GM23338 (cell line): ENCODE measurements at regions not wholly inside any gene's neighbourhood (a gene's known extent, or its start where the extent isn't known, plus 50 kb on each side); places are given as distances from the start of the nearest gene placed in this dataset.
"Not testable (repeated sequence)": the region's sequence is repeated elsewhere in the genome, so short reads cannot be mapped to it uniquely, and the experiment has no call there.

Experiments
- CREB1 ChIP-seq: fragments of 250-450 bp; sonication (Bioruptor Pico); IDR thresholded peaks from 2 replicates; pipeline ENCODE4 v1.5.0; 2020; ENCODE audit warnings: low read depth, mild to moderate bottlenecking, moderate library complexity
- CTCF ChIP-seq, 2 experiments: fragments of 200-600 bp in 1 of 2; sonication (generic) in 1 of 2; conservative IDR thresholded peaks; 2 replicates each; pipeline versions ENCODE4 v1.5.1 to v1.6.1; 2016 to 2017; ENCODE audit warnings: antibody characterized with exemption in 2 of 2, low read depth in 2 of 2, mild to moderate bottlenecking in 2 of 2, moderate library complexity in 1 of 2
- ETS1 ChIP-seq: IDR thresholded peaks from 2 replicates; pipeline ENCODE4 v1.6.1; 2016; ENCODE audit warnings: antibody characterized with exemption
- EZH2 ChIP-seq: fragments of 200-600 bp; sonication (generic); IDR thresholded peaks from one replicate; pipeline ENCODE4 v1.8.0; 2017; ENCODE audit warnings: antibody characterized with exemption, mild to moderate bottlenecking, low read depth; ENCODE audit not compliant: unreplicated experiment
- EZH2phosphoT487 ChIP-seq: fragments of 200-600 bp; sonication (generic); IDR thresholded peaks from one replicate; pipeline ENCODE4 v1.8.1; 2018; ENCODE audit warnings: antibody characterized with exemption; ENCODE audit not compliant: unreplicated experiment
- JUNB ChIP-seq: IDR thresholded peaks from one replicate; pipeline ENCODE4 v1.6.1; 2016; ENCODE audit warnings: antibody characterized with exemption; ENCODE audit not compliant: unreplicated experiment
- NANOG ChIP-seq: IDR thresholded peaks from 2 replicates; pipeline ENCODE4 v1.6.1; 2016; ENCODE audit warnings: antibody characterized with exemption, borderline replicate concordance
- POLR2AphosphoS5 ChIP-seq: IDR thresholded peaks from 2 replicates; pipeline ENCODE4 v1.6.1; 2016; ENCODE audit warnings: antibody characterized with exemption, low read depth
- REST ChIP-seq: IDR thresholded peaks from one replicate; pipeline ENCODE4 v1.6.1; 2018; ENCODE audit warnings: antibody characterized with exemption; ENCODE audit not compliant: unreplicated experiment
- ZNF331 ChIP-seq: fragments of 250-450 bp; sonication (Bioruptor Pico); IDR thresholded peaks from 2 replicates; pipeline ENCODE4 v1.5.0; 2020; ENCODE audit warnings: low read depth, mild to moderate bottlenecking, moderate library complexity

- not testable (repeated sequence) for TF ChIP-seq JUNB; CTCF (conservative IDR thresholded peaks at IDR 0.05; ENCODE audit: low read depth in 2 of 2); POLR2AphosphoS5; REST; EZH2; EZH2phosphoT487; CREB1 (CRISPR knock-in tag); NANOG; ETS1; ZNF331 (CRISPR knock-in tag)
Measured at GRCh38 chr12:91733846-91734245, 411.8 kb downstream of the BTG1 start.
